ENCODE measurements at regions not wholly inside any gene's neighbourhood (a gene's known extent, or its start where the extent isn't known, plus 50 kb on each side); places are given as distances from the start of the nearest gene placed in this dataset.

DNA sequence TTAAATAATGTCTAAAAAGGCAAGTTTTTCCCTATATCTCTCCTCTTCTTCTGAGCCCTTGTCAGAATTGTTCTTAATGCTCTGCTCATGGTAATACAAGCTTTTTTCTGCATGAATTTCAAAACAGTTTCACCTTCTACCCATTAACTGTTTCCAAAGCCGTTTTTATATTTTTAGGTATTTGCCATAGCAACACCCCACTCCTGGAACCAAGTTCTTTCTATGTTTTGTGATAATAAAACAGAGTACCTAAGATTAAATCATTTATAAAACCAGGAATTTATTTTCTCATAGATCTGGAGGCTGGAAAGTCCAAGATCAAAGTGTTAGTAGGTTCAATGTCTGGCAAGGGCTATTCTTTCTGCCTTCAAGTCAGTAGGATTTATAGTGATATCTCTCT, 497.4 kb downstream of the ETS1 start:
- TF ChIP-seq, protein P1, sequence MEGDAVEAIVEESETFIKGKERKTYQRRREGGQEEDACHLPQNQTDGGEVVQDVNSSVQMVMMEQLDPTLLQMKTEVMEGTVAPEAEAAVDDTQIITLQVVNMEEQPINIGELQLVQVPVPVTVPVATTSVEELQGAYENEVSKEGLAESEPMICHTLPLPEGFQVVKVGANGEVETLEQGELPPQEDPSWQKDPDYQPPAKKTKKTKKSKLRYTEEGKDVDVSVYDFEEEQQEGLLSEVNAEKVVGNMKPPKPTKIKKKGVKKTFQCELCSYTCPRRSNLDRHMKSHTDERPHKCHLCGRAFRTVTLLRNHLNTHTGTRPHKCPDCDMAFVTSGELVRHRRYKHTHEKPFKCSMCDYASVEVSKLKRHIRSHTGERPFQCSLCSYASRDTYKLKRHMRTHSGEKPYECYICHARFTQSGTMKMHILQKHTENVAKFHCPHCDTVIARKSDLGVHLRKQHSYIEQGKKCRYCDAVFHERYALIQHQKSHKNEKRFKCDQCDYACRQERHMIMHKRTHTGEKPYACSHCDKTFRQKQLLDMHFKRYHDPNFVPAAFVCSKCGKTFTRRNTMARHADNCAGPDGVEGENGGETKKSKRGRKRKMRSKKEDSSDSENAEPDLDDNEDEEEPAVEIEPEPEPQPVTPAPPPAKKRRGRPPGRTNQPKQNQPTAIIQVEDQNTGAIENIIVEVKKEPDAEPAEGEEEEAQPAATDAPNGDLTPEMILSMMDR (IDR thresholded peaks at IDR 0.05) = no peak
- intact Hi-C loops (cut with DNase I) = no loop called here
- H3K36me3 ChIP-seq = no peaks in the 10 kb centered on the region

DNA sequence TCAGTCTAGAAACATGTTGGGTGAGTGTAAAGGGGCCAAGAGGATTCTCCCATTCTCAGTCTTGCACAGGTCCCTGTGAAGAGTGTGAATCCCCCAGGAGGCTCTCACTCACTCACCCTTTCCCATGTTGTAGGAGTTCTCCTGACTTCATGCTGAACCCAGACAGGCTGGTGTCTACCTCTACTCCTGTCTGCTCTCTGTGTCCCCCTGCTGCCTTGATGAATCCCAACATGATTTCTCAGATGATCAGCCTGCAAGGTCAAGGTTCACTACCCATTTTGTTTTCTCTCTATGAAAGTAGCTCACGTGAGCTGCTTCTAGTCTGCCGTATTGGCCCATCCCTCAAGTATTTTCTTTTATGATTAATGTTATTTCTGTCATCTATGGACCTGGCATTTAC, 500.6 kb downstream of the ETS1 start:
- Histone ChIP-seq H3K27me3 (no peaks in the 10 kb centered on the region), H3K9me3 (peaks cover 5 to 6% of the 10 kb centered on the region in 2 donors), H3K4me3 (no peak overlapping the region), H3K27ac (no peak overlapping the region), H3K36me3 (no peaks in the 10 kb centered on the region), H3K4me1 (no peaks in the 10 kb centered on the region)
- DNase-seq (ENCODE audit: low spot score in 2 of 2) = no peak
- TF ChIP-seq, protein P1 (IDR thresholded peaks at IDR 0.05) = no peak
- intact Hi-C loops (cut with DNase I) = no loop called here

More for the DNA sequence above, 497.4 kb downstream of the ETS1 start:
- peaks cover 5 to 6% of the 10 kb centered on the region in 2 donors for H3K9me3 ChIP-seq
- no peak overlapping the region for H3K27ac ChIP-seq
- H3K27me3 ChIP-seq = no peaks in the 10 kb centered on the region
- no peaks in the 10 kb centered on the region for H3K4me1 ChIP-seq
- no peak overlapping the region for H3K4me3 ChIP-seq
- DNase-seq (ENCODE audit: low spot score in 2 of 2) = no peak

DNA sequence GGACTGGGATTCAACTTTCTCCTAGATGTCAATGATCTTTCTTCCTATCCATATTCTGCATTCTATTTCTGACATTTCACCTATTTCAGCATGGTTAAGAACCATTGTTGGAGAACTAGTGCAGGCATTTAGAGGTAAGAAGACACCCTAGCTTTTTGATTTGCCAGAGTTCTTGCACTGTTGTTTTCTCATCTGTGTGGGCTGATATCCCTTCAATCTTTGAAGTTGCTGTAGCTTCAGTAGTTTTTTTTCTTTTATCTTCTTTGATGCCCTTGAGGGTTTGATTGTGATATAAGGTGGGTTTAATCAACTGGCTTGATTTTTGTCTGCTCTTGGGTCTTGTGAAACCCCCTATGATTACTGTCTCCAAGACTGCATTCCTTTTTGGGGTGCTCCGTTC, 502.1 kb downstream of the ETS1 start:
- Histone ChIP-seq H3K36me3 (no peaks in the 10 kb centered on the region), H3K4me3 (no peak overlapping the region), H3K9me3 (peaks cover 5% of the 10 kb centered on the region in 2 donors), H3K4me1 (no peaks in the 10 kb centered on the region), H3K27ac (no peak overlapping the region), H3K27me3 (no peaks in the 10 kb centered on the region)
- TF ChIP-seq, protein P1 (IDR thresholded peaks at IDR 0.05) = no peak
- DNase-seq (ENCODE audit: low spot score in 2 of 2) = no peak
- intact Hi-C loops (cut with DNase I) = no loop called here

DNA sequence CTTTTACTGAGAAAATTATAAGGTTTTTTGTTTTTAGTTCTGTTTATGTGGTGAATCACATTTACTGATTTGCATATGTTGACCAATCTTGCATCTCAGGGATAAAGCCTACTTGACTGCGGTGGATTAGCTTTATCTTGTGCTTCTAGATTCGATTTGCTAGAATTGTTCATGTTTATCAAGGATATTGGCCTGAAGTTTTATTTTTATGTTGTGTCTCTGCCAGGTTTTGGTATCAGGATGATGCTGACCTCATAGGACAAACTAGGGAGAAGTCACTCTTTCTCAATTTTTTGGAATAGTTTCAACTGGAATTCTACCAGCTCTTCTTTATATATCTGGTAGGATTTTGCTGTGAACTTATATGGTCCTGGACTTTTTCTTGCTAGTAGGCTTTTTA, 504.8 kb downstream of the ETS1 start:
- no peak overlapping the region for H3K4me3 ChIP-seq
- H3K9me3 ChIP-seq = no peaks in the 10 kb centered on the region
- intact Hi-C loops (cut with DNase I) = no loop called here
- TF ChIP-seq, protein P1 (IDR thresholded peaks at IDR 0.05) = no peak
- no peaks in the 10 kb centered on the region for H3K4me1 ChIP-seq
- no peaks in the 10 kb centered on the region for H3K27me3 ChIP-seq
- no peak for DNase-seq (ENCODE audit: low spot score in 2 of 2)
- no peaks in the 10 kb centered on the region for H3K36me3 ChIP-seq
- no peak overlapping the region for H3K27ac ChIP-seq

DNA sequence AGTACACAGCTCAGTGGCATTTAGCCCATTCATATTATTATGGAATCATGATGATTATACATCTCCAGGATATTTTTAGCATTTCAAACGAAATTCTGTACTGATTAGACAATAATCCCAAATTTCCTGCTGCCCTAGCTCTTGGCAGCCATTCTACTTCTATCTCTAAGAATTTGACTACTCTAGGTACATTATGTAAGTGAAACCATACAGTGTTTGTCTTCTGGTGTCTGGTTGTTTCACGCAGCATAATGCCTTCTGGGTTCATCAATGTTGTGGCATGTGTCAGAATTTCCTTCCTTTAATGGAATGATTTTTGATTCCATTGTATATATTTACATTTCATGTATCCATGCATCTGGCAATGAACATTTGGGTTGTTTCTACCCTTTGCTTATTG, 517.7 kb downstream of the ETS1 start:
- Histone ChIP-seq H3K36me3 (no peaks in the 10 kb centered on the region), H3K9me3 (no peaks in the 10 kb centered on the region), H3K4me3 (no peak overlapping the region), H3K4me1 (peaks cover 0 to 3% of the 10 kb centered on the region in 2 donors), H3K27ac (no peak overlapping the region), H3K27me3 (no peaks in the 10 kb centered on the region)
- intact Hi-C loops (cut with DNase I) = no loop called here
- TF ChIP-seq, protein P1 (IDR thresholded peaks at IDR 0.05) = no peak
- no peak for DNase-seq (ENCODE audit: low spot score in 2 of 2)

DNA sequence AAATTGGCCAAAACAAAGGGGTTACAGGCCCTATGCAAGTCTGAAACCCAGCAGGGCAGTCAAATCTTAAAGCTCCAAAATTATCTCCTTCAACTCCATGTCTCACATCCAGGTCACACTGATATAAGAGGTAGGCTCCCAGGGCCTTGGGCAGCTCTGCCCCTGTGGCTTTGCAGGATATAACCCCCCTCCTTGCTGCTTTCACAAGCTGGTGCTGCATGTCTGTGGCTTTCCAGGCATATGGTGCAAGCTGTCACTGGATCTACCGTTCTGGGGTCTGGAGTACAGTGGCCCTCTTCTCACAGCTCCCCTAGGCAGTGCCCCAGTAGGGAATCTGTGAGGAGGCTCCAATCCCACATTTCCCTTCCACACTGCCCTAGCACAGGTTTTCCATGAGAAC, 519.6 kb downstream of the ETS1 start:
- DNase-seq (ENCODE audit: low spot score in 2 of 2) = no peak
- Histone ChIP-seq H3K4me3 (no peak overlapping the region), H3K9me3 (peaks cover 0 to 4% of the 10 kb centered on the region in 2 donors), H3K27me3 (no peaks in the 10 kb centered on the region), H3K4me1 (peaks cover 0 to 3% of the 10 kb centered on the region in 2 donors), H3K36me3 (no peaks in the 10 kb centered on the region), H3K27ac (no peak overlapping the region)
- intact Hi-C loops (cut with DNase I) = no loop called here
- TF ChIP-seq, protein P1 (IDR thresholded peaks at IDR 0.05) = no peak
